H1 (cell line): ENCODE measurements at regions not wholly inside any gene's neighbourhood (a gene's known extent, or its start where the extent isn't known, plus 50 kb on each side); places are given as distances from the start of the nearest gene placed in this dataset.

Source experiments
- CTCF ChIA-PET: fragments of 300-600 bp; sonication (Branson Sonifier 250); formaldehyde crosslinking; loops from one replicate; lab custom pipeline; 2021; ENCODE audit not compliant: partially characterized antibody; lab: Charles Lee
- POLR2A ChIA-PET: fragments of 300-600 bp; sonication (Branson Sonifier 250); formaldehyde crosslinking; loops from one replicate; lab custom pipeline; 2021; ENCODE audit warnings: inconsistent platforms; ENCODE audit not compliant: partially characterized antibody; lab: Charles Lee
- DNase-seq, 2 experiments: peaks; one replicate each; pipeline versions ENCODE4 v3.0.0 to v3.0.0-alpha.2; 2010 to 2022; ENCODE audit warnings: low spot score in 2 of 2, low read depth in 1 of 2, mixed read lengths in 1 of 2
- FAIRE-seq: peaks from 2 replicates; lab custom pipeline; 2011; peaks lifted over from hg19 to GRCh38; lab: Jason Lieb, UNC
- H2AFZ ChIP-seq: 2 replicates; pipeline ENCODE4 v1.8.1; 2012; ENCODE audit warnings: low read length, inconsistent platforms
- H2AK5ac ChIP-seq: 2 replicates; pipeline ENCODE4 v1.6.1; 2013; ENCODE audit warnings: low read depth, low read length
- H2BK120ac ChIP-seq: replicated peaks from 2 replicates; pipeline ENCODE3; 2013; ENCODE audit warnings: low read depth, low read length, inconsistent platforms
- H2BK12ac ChIP-seq: 2 replicates; pipeline ENCODE4 v1.6.1; 2013; ENCODE audit warnings: low read depth, low read length
- H2BK15ac ChIP-seq: 2 replicates; pipeline ENCODE4 v1.6.1; 2013; ENCODE audit warnings: low read length
- H2BK20ac ChIP-seq: 2 replicates; pipeline ENCODE4 v1.6.1; 2013; ENCODE audit warnings: low read length
- H2BK5ac ChIP-seq: 2 replicates; pipeline ENCODE4 v1.6.1; 2013; ENCODE audit warnings: low read depth, low read length
- H3K14ac ChIP-seq: 2 replicates; pipeline ENCODE4 v1.6.1; 2013; ENCODE audit warnings: inconsistent platforms; ENCODE audit not compliant: insufficient read length
- H3K18ac ChIP-seq: 2 replicates; pipeline ENCODE4 v1.6.1; 2013; ENCODE audit warnings: low read length; ENCODE audit errors: extremely low read depth
- H3K23ac ChIP-seq: 2 replicates; pipeline ENCODE4 v1.6.1; 2013; ENCODE audit warnings: inconsistent platforms; ENCODE audit not compliant: insufficient read length
- H3K23me2 ChIP-seq: 2 replicates; pipeline ENCODE4 v1.6.1; 2013; ENCODE audit warnings: low read depth, low read length
- H3K27ac ChIP-seq: 2 replicates; pipeline ENCODE4 v1.6.1; 2011; ENCODE audit warnings: low read depth, low read length, inconsistent platforms
- H3K27me3 ChIP-seq, 4 experiments: replicated peaks in 1 of 4; 1 replicate in 1 of 4; 2 replicates in 3 of 4; pipeline versions ENCODE4 v1.6.1 to v1.8.1; 2011 to 2013; ENCODE audit warnings: low read length in 3 of 4, mild to moderate bottlenecking in 3 of 4, inconsistent platforms in 2 of 4, mixed read lengths in 2 of 4, moderate library complexity in 1 of 4; ENCODE audit not compliant: control insufficient read depth in 3 of 4, insufficient read depth in 3 of 4; ENCODE audit errors: extremely low read depth in 1 of 4
- H3K36me3 ChIP-seq, 4 experiments: 2 replicates each; pipeline versions ENCODE4 v1.6.1 to v1.8.1; 2011 to 2013; ENCODE audit warnings: mild to moderate bottlenecking in 4 of 4, low read length in 3 of 4, moderate library complexity in 2 of 4, control low read depth in 1 of 4, inconsistent platforms in 1 of 4; ENCODE audit not compliant: insufficient read depth in 4 of 4, control insufficient read depth in 2 of 4
- H3K4ac ChIP-seq: replicated peaks from 2 replicates; pipeline ENCODE3; 2013; ENCODE audit warnings: low read length, low read depth, mixed read lengths, inconsistent platforms; ENCODE audit not compliant: insufficient read length
- H3K4me1 ChIP-seq, 4 experiments: replicated peaks in 1 of 4; 1 replicate in 1 of 4; 2 replicates in 3 of 4; pipeline versions ENCODE4 v1.6.1 to v1.8.1; 2011 to 2013; ENCODE audit warnings: low read length in 3 of 4, inconsistent platforms in 2 of 4, mixed read lengths in 1 of 4; ENCODE audit not compliant: insufficient read depth in 4 of 4, control insufficient read depth in 3 of 4
- H3K4me2 ChIP-seq, 2 experiments: 2 replicates each; pipeline versions ENCODE4 v1.6.1 to v1.8.1; 2011 to 2013; ENCODE audit warnings: low read depth in 2 of 2, low read length in 2 of 2, control low read depth in 1 of 2, inconsistent platforms in 1 of 2, mild to moderate bottlenecking in 1 of 2; ENCODE audit not compliant: insufficient read depth in 1 of 2
- H3K4me3 ChIP-seq, 4 experiments: fragments of 200-600, 300-600 bp in 1 of 4; sonication (generic), shearing (Covaris generic), sonication (Bioruptor Twin) in 1 of 4; 2 replicates each; pipeline versions ENCODE4 v1.5.1 to v1.8.1; 2011 to 2016; ENCODE audit warnings: low read length in 4 of 4, low read depth in 3 of 4, control low read depth in 2 of 4, inconsistent platforms in 2 of 4, mild to moderate bottlenecking in 2 of 4, mixed read lengths in 1 of 4, moderate library complexity in 1 of 4; ENCODE audit not compliant: insufficient read depth in 2 of 4; ENCODE audit errors: extremely low read depth in 1 of 4
- H3K56ac ChIP-seq: replicated peaks from 2 replicates; pipeline ENCODE3; 2013; ENCODE audit warnings: low read depth, mild to moderate bottlenecking, mixed read lengths, low read length, inconsistent platforms; ENCODE audit not compliant: insufficient read length
- H3K79me1 ChIP-seq: 2 replicates; pipeline ENCODE4 v1.6.1; 2013; ENCODE audit warnings: low read depth, low read length, control low read depth
- H3K79me2 ChIP-seq, 2 experiments: 2 replicates each; pipeline versions ENCODE4 v1.6.1 to v1.8.1; 2012 to 2013; ENCODE audit warnings: low read length in 2 of 2, mild to moderate bottlenecking in 2 of 2, inconsistent platforms in 1 of 2; ENCODE audit not compliant: insufficient read depth in 2 of 2, control insufficient read depth in 1 of 2
- H3K9ac ChIP-seq, 4 experiments: replicated peaks in 1 of 4; 1 replicate in 1 of 4; 2 replicates in 3 of 4; pipeline versions ENCODE4 v1.6.1 to v1.8.1; 2011 to 2013; ENCODE audit warnings: low read depth in 3 of 4, low read length in 3 of 4, control low read depth in 2 of 4, mild to moderate bottlenecking in 2 of 4, moderate library complexity in 2 of 4, inconsistent platforms in 1 of 4; ENCODE audit errors: extremely low read depth in 1 of 4
- H3K9me3 ChIP-seq, 2 experiments: 2 replicates each; pipeline versions ENCODE4 v1.6.1 to v1.8.1; 2012 to 2013; ENCODE audit warnings: mild to moderate bottlenecking in 2 of 2, moderate library complexity in 2 of 2, control low read depth in 1 of 2, inconsistent platforms in 1 of 2, low read depth in 1 of 2, low read length in 1 of 2, mixed read lengths in 1 of 2; ENCODE audit not compliant: insufficient read depth in 2 of 2
- H4K20me1 ChIP-seq, 2 experiments: replicated peaks in 1 of 2; 2 replicates each; pipeline versions ENCODE3 to v1.8.1; 2011 to 2013; ENCODE audit warnings: inconsistent platforms in 2 of 2, low read length in 2 of 2, mild to moderate bottlenecking in 1 of 2; ENCODE audit not compliant: insufficient read depth in 2 of 2, control insufficient read depth in 1 of 2
- H4K5ac ChIP-seq: 2 replicates; pipeline ENCODE4 v1.6.1; 2013; ENCODE audit warnings: low read length, low read depth, mixed read lengths, inconsistent platforms; ENCODE audit not compliant: insufficient read length
- H4K8ac ChIP-seq: 2 replicates; pipeline ENCODE4 v1.8.0; 2013; ENCODE audit warnings: mild to moderate bottlenecking, moderate library complexity, low read length, inconsistent platforms; ENCODE audit not compliant: insufficient read depth; ENCODE audit errors: extremely low read depth
- H4K91ac ChIP-seq: replicated peaks from 2 replicates; pipeline ENCODE3; 2013; ENCODE audit warnings: low read length, mixed read lengths, inconsistent platforms; ENCODE audit not compliant: insufficient read length
- CBX8 ChIP-seq: fragments of 300-800, 300-1000 bp; sonication (generic); IDR thresholded peaks from 2 replicates; pipeline ENCODE4 v1.7.1; 2016; ENCODE audit warnings: low read depth, low read length, borderline replicate concordance
- CHD2 ChIP-seq: IDR thresholded peaks from 2 replicates; pipeline ENCODE4 v1.6.1; 2012; ENCODE audit warnings: low read length, improper control_type of control experiment
- EGR1 ChIP-seq: IDR thresholded peaks from 2 replicates; pipeline ENCODE4 v1.6.1; 2011; ENCODE audit warnings: low read depth, low read length, borderline replicate concordance
- SIN3A ChIP-seq, 2 experiments: IDR thresholded peaks in 1 of 2; conservative IDR thresholded peaks in 1 of 2; 2 replicates each; pipeline ENCODE4 v1.6.1; 2011 to 2012; ENCODE audit warnings: low read length in 2 of 2, improper control_type of control experiment in 1 of 2, low read depth in 1 of 2, mild to moderate bottlenecking in 1 of 2
- SIRT6 ChIP-seq: IDR thresholded peaks from one replicate; pipeline ENCODE4 v1.7.1; 2012; ENCODE audit warnings: low read length, inconsistent platforms
- SP2 ChIP-seq: IDR thresholded peaks from 2 replicates; pipeline ENCODE4 v1.6.1; 2012; ENCODE audit warnings: mild to moderate bottlenecking, low read length, inconsistent platforms
- SRF ChIP-seq: IDR thresholded peaks from 2 replicates; pipeline ENCODE4 v1.6.1; 2011; ENCODE audit warnings: mild to moderate bottlenecking, low read depth, low read length, moderate library complexity
- YY1 ChIP-seq: IDR thresholded peaks from 2 replicates; pipeline ENCODE4 v1.6.1; 2011; ENCODE audit warnings: low read depth, mild to moderate bottlenecking, low read length
- WGBS, 2 experiments: shearing (Covaris generic) in 1 of 2; methylation state at CpG; one replicate each; pipeline versions ENCODE4 v1.1.6 to v1.1.7; 2013 to 2015; ENCODE audit warnings: low lambda C conversion rate in 2 of 2, mixed read lengths in 2 of 2, inconsistent platforms in 1 of 2, low coverage in 1 of 2, missing lambda C conversion rate in 1 of 2; ENCODE audit not compliant: insufficient replicate concordance in 2 of 2, insufficient coverage in 1 of 2, insufficient read length in 1 of 2; ENCODE audit errors: extremely low coverage in 1 of 2, missing lambda C conversion rate in 1 of 2; 5-methylcytosine and 5-hydroxymethylcytosine counted together
- TF ChIP-seq, protein P1 (sequence below), 3 experiments: IDR thresholded peaks; 1 replicate in 2 of 3; 2 replicates in 1 of 3; pipeline versions ENCODE4 v1.5.1 to v1.6.1; 2011; ENCODE audit warnings: low read length in 3 of 3, mild to moderate bottlenecking in 3 of 3, inconsistent platforms in 2 of 3, low read depth in 1 of 3, moderate library complexity in 1 of 3; ENCODE audit not compliant: insufficient read depth in 1 of 3; ENCODE audit errors: control extremely low read depth in 1 of 3

DNA sequence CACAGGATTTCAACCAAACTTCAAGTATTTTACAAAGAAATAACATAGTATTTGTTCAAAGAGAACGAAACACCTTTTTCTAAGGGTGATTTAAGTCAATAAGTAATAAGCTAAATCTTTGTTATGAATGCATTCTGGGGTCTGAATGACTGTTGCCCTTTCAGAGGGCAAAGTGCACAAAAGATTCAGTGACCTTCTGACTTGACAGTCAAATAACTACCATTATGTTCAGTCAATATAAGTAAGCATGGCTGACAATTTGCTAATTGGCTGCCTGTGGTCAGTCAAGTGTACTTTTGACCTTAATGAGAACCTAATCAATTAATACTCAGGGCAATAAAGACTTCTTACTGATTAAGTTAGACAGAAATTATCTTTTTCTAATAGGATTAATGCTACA, 133.1 kb upstream of the NANOGP8 start:
- ChIA-PET CTCF (interaction anchor here (0.6 kb wide), 1 partner anchor 1281 kb away, joined by 4 read pairs; no protein-coding TSS in a partner anchor), POLR2A (no interaction called here)
- H3K27ac ChIP-seq: no peak overlapping the region
- H3K23me2 ChIP-seq: no peaks in the 10 kb centered on the region
- H3K4me3 ChIP-seq: no peak overlapping the region
- no peak overlapping the region for H3K56ac ChIP-seq
- no peak overlapping the region for H2BK120ac ChIP-seq
- no peak overlapping the region for H4K8ac ChIP-seq
- H3K4me2 ChIP-seq: no peak overlapping the region
- H3K4me1 ChIP-seq: no peaks in the 10 kb centered on the region
- no peak overlapping the region for H3K9ac ChIP-seq
- no peak for DNase-seq
- no peaks in the 10 kb centered on the region for H3K36me3 ChIP-seq
- no peaks in the 10 kb centered on the region for H3K79me2 ChIP-seq
- no peak overlapping the region for H2BK15ac ChIP-seq
- H2BK5ac ChIP-seq: no peak overlapping the region
- H4K20me1 ChIP-seq: no peaks in the 10 kb centered on the region
- H2AFZ ChIP-seq: no peak overlapping the region
- H2BK12ac ChIP-seq: no peak overlapping the region
- H4K91ac ChIP-seq: no peak overlapping the region
- H3K27me3 ChIP-seq: no peaks in the 10 kb centered on the region
- H3K23ac ChIP-seq: no peak overlapping the region
- no peak overlapping the region for H4K5ac ChIP-seq
- FAIRE-seq: no peak
- no peaks in the 10 kb centered on the region for H3K79me1 ChIP-seq
- WGBS, 2 experiments: 75% methylated on average over 1 of the region's 1 CpG; no CpG with 5 or more reads in 1 of the 2 experiments
- no peak overlapping the region for H3K4ac ChIP-seq
- no peak overlapping the region for H2BK20ac ChIP-seq
- no peak overlapping the region for H3K14ac ChIP-seq
- TF ChIP-seq SRF (no peak), SIN3A (conservative IDR thresholded peaks at IDR 0.05 in 1 of 2, IDR thresholded peaks at IDR 0.05 in 1 of 2; ENCODE audit: low read depth in 1 of 2, low read length in 2 of 2) (no peak), YY1 (no peak), SIRT6 (no peak), SP2 (no peak), CBX8 (no peak), EGR1 (no peak), CHD2 (no peak)
- TF ChIP-seq, protein P1, sequence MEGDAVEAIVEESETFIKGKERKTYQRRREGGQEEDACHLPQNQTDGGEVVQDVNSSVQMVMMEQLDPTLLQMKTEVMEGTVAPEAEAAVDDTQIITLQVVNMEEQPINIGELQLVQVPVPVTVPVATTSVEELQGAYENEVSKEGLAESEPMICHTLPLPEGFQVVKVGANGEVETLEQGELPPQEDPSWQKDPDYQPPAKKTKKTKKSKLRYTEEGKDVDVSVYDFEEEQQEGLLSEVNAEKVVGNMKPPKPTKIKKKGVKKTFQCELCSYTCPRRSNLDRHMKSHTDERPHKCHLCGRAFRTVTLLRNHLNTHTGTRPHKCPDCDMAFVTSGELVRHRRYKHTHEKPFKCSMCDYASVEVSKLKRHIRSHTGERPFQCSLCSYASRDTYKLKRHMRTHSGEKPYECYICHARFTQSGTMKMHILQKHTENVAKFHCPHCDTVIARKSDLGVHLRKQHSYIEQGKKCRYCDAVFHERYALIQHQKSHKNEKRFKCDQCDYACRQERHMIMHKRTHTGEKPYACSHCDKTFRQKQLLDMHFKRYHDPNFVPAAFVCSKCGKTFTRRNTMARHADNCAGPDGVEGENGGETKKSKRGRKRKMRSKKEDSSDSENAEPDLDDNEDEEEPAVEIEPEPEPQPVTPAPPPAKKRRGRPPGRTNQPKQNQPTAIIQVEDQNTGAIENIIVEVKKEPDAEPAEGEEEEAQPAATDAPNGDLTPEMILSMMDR (IDR thresholded peaks at IDR 0.05; ENCODE audit: control extremely low read depth in 1 of 3, insufficient read depth in 1 of 3, low read depth in 1 of 3, low read length in 3 of 3): no peak
- peaks cover 0 to 3% of the 10 kb centered on the region in 2 experiments; a peak in 1 of 4 replicates for H3K9me3 ChIP-seq
- no peak overlapping the region for H2AK5ac ChIP-seq
- no peak overlapping the region for H3K18ac ChIP-seq
